Keratinocyte (primary cell): ENCODE measurements at regions not wholly inside any gene's neighbourhood (a gene's known extent, or its start where the extent isn't known, plus 50 kb on each side); places are given as distances from the start of the nearest gene placed in this dataset.
A peak's percentile ranks its signal among the peaks of the same experiment; 100 is the strongest.

Source experiments
- DNase-seq: peaks from one replicate; pipeline ENCODE4 v3.0.0-alpha.2; 2011; ENCODE audit warnings: low read depth, missing footprints, low spot score
- FAIRE-seq: peaks from 2 replicates; lab custom pipeline; 2011; peaks lifted over from hg19 to GRCh38; lab: Jason Lieb, UNC
- H2AFZ ChIP-seq: 2 replicates; pipeline ENCODE4 v1.6.0; 2012; ENCODE audit warnings: low read length, control low read depth, inconsistent platforms; ENCODE audit not compliant: control insufficient read depth
- H3K27ac ChIP-seq: 2 replicates; pipeline ENCODE4 v1.5.1; 2011; ENCODE audit warnings: low read length; ENCODE audit not compliant: control insufficient read depth, insufficient read depth
- H3K27me3 ChIP-seq: 3 replicates; pipeline ENCODE4 v1.6.0; 2011; ENCODE audit warnings: low read length; ENCODE audit not compliant: control insufficient read depth, insufficient read depth; ENCODE audit errors: extremely low read depth
- H3K36me3 ChIP-seq, 2 experiments: 2 replicates in 1 of 2; 3 replicates in 1 of 2; pipeline ENCODE4 v1.5.1; 2011; ENCODE audit warnings: low read length in 2 of 2, mild to moderate bottlenecking in 1 of 2; ENCODE audit not compliant: control insufficient read depth in 2 of 2, insufficient read depth in 2 of 2; ENCODE audit errors: extremely low read depth in 1 of 2
- H3K4me1 ChIP-seq: 3 replicates; pipeline ENCODE4 v1.5.1; 2011; ENCODE audit warnings: low read length; ENCODE audit not compliant: control insufficient read depth, insufficient read depth; ENCODE audit errors: extremely low read depth
- H3K4me2 ChIP-seq: 3 replicates; pipeline ENCODE4 v1.6.0; 2011; ENCODE audit warnings: low read depth, low read length; ENCODE audit not compliant: control insufficient read depth, insufficient read depth; ENCODE audit errors: extremely low read depth
- H3K4me3 ChIP-seq, 3 experiments: fragments of 200-600 bp in 1 of 3; sonication (generic) in 1 of 3; 2 replicates in 2 of 3; 3 replicates in 1 of 3; pipeline ENCODE4 v1.5.1; 2011 to 2016; ENCODE audit warnings: low read length in 3 of 3, mild to moderate bottlenecking in 3 of 3, control low read depth in 2 of 3, inconsistent platforms in 1 of 3, low read depth in 1 of 3, mixed read lengths in 1 of 3, mixed run types in 1 of 3, moderate library complexity in 1 of 3; ENCODE audit not compliant: control insufficient read depth in 2 of 3, insufficient read depth in 2 of 3; ENCODE audit errors: extremely low read depth in 1 of 3
- H3K79me2 ChIP-seq: 2 replicates; pipeline ENCODE4 v1.6.0; 2012; ENCODE audit warnings: low read length; ENCODE audit not compliant: control insufficient read depth, insufficient read depth
- H3K9ac ChIP-seq: 3 replicates; pipeline ENCODE4 v1.6.0; 2011; ENCODE audit warnings: low read length; ENCODE audit not compliant: control insufficient read depth, insufficient read depth; ENCODE audit errors: extremely low read depth
- H3K9me1 ChIP-seq: 3 replicates; pipeline ENCODE4 v1.6.0; 2011; ENCODE audit warnings: low read length; ENCODE audit not compliant: control insufficient read depth, insufficient read depth; ENCODE audit errors: extremely low read depth
- H3K9me3 ChIP-seq: 2 replicates; pipeline ENCODE4 v1.5.1; 2012; ENCODE audit warnings: low read depth, low read length; ENCODE audit not compliant: control insufficient read depth
- H4K20me1 ChIP-seq: 3 replicates; pipeline ENCODE4 v1.6.0; 2011; ENCODE audit warnings: low read length; ENCODE audit not compliant: control insufficient read depth, insufficient read depth; ENCODE audit errors: extremely low read depth
- CTCF ChIP-seq, 3 experiments: IDR thresholded peaks in 1 of 3; conservative IDR thresholded peaks in 1 of 3; optimal IDR thresholded peaks in 1 of 3; 2 replicates in 2 of 3; 3 replicates in 1 of 3; pipeline versions ENCODE3 to v1.5.1; 2011; ENCODE audit warnings: low read length in 3 of 3, mild to moderate bottlenecking in 3 of 3, moderate library complexity in 2 of 3, control low read depth in 1 of 3, inconsistent platforms in 1 of 3; ENCODE audit not compliant: insufficient read depth in 2 of 3; ENCODE audit errors: extremely low read depth in 1 of 3
- EZH2 ChIP-seq: IDR thresholded peaks from one replicate; pipeline ENCODE4 v1.6.1; 2012; ENCODE audit warnings: inconsistent platforms, mild to moderate bottlenecking, low read length, moderate library complexity
- dilution Hi-C: fragments of 300-500 bp; cut with MboI; formaldehyde crosslinking; loops from one replicate; pipeline ENCODE4 v1.7.0; 2020; ENCODE audit warnings: low sequenced_read_pairs; ENCODE audit not compliant: extremely low pct_ligation_motif_present

- H4K20me1 ChIP-seq, result no peaks in the 10 kb centered on the region
- H3K27ac ChIP-seq, result no peak overlapping the region
- no peaks in the 10 kb centered on the region for H3K36me3 ChIP-seq
- H2AFZ ChIP-seq, result no peak overlapping the region
- H3K4me3 ChIP-seq, result no peak overlapping the region
- peaks cover 20% of the 10 kb centered on the region for H3K4me1 ChIP-seq
- no peak overlapping the region for H3K9ac ChIP-seq
- DNase-seq, result no peak
- no peak overlapping the region for H3K4me2 ChIP-seq
- H3K79me2 ChIP-seq, result no peaks in the 10 kb centered on the region
- H3K27me3 ChIP-seq, result no peaks in the 10 kb centered on the region
- TF ChIP-seq CTCF (optimal IDR thresholded peaks at IDR 0.05 in 1 of 3, IDR thresholded peaks at IDR 0.05 in 1 of 3, conservative IDR thresholded peaks at IDR 0.05 in 1 of 3; ENCODE audit: extremely low read depth in 1 of 3, insufficient read depth in 2 of 3, low read length in 3 of 3) (no peak), EZH2 (no peak)
- no peak for FAIRE-seq
- no peaks in the 10 kb centered on the region for H3K9me3 ChIP-seq
- H3K9me1 ChIP-seq, result no peaks in the 10 kb centered on the region
- dilution Hi-C loops, result no loop called here
Measured at GRCh38 chr4:164441109-164441508, 312.8 kb upstream of the SMIM31 start.

DNA sequence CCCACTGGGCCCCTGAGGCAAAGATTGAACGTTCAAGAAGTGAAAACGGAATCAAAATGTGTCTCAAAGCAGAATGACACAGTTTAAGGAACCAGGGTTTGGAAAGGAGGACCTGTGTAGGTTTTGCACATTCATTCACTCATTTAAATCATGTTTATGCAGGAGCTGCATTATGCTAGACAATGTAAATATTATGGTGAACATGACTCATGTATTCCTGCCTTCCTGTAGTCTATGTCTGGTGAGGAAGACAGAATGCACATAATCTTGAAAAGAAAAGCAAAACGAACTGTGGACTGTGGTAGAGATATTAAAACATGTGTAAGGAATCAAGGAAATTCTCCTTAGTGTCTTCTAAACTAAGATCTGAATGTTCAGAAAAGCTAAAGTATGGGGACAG, 311.8 kb upstream of the SMIM31 start:
- H3K9me3 ChIP-seq, result no peaks in the 10 kb centered on the region
- DNase-seq (no peak), FAIRE-seq (peak; percentile 49)
- TF ChIP-seq EZH2, result no peak
- no peak for TF ChIP-seq CTCF (optimal IDR thresholded peaks at IDR 0.05 in 1 of 3, IDR thresholded peaks at IDR 0.05 in 1 of 3, conservative IDR thresholded peaks at IDR 0.05 in 1 of 3; ENCODE audit: extremely low read depth in 1 of 3, insufficient read depth in 2 of 3, low read length in 3 of 3)
- no peaks in the 10 kb centered on the region for H3K9me1 ChIP-seq
- no peaks in the 10 kb centered on the region for H4K20me1 ChIP-seq
- H2AFZ ChIP-seq, result peak overlapping the region; percentile 32
- H3K4me2 ChIP-seq, result peak overlapping the region; percentile 20
- no peaks in the 10 kb centered on the region for H3K79me2 ChIP-seq
- peak overlapping the region; percentile 22 for H3K27ac ChIP-seq
- peak overlapping the region in 1 of 3 experiments; percentile 6 for H3K4me3 ChIP-seq
- H3K4me1 ChIP-seq, result peaks cover 20% of the 10 kb centered on the region
- dilution Hi-C loops, result no loop called here
- no peak overlapping the region for H3K9ac ChIP-seq
- no peaks in the 10 kb centered on the region for H3K36me3 ChIP-seq
- H3K27me3 ChIP-seq, result no peaks in the 10 kb centered on the region
